Coronary artery (tissue), 2 donors: ENCODE measurements at regions not wholly inside any gene's neighbourhood (a gene's known extent, or its start where the extent isn't known, plus 50 kb on each side); places are given as distances from the start of the nearest gene placed in this dataset.
A peak's percentile ranks its signal among the peaks of the same experiment; 100 is the strongest.

Experiments
- DNase-seq: peaks from one replicate; pipeline ENCODE4 v3.0.0-alpha.2; 2017; ENCODE audit warnings: low spot score
- H3K27ac ChIP-seq, 2 donors: fragments of 200-600 bp; sonication (generic); one replicate each; pipeline ENCODE4 v1.5.1; 2016 to 2019
- H3K4me3 ChIP-seq: fragments of 200-600 bp; sonication (generic); 2 replicates; pipeline ENCODE4 v1.5.1; 2016; ENCODE audit warnings: mild to moderate bottlenecking, moderate library complexity
- CTCF ChIP-seq: fragments of 200-600 bp; sonication (generic); IDR thresholded peaks from one replicate; pipeline ENCODE4 v1.5.1; 2019; ENCODE audit warnings: antibody characterized with exemption

GRCh38 chr20:58023346-58023745 lies 205.1 kb downstream of the ANKRD60 start:
- TF ChIP-seq CTCF = no peak
- DNase-seq = peak; percentile 54
- Histone ChIP-seq H3K27ac (no peak overlapping the region), H3K4me3 (no peak overlapping the region)

GRCh38 chr20:58022711-58023110 lies 205.7 kb downstream of the ANKRD60 start:
- no peak for DNase-seq
- Histone ChIP-seq H3K27ac (no peak overlapping the region), H3K4me3 (no peak overlapping the region)
- no peak for TF ChIP-seq CTCF

GRCh38 chr20:58021481-58021880 lies 207.0 kb downstream of the ANKRD60 start:
- Histone ChIP-seq H3K4me3 (no peak overlapping the region), H3K27ac (peak overlapping the region in 1 of 2 donors; percentile 41)
- no peak for TF ChIP-seq CTCF
- peak; percentile 72 for DNase-seq

- no peak for TF ChIP-seq CTCF
- Histone ChIP-seq H3K4me3 (no peak overlapping the region), H3K27ac (peak overlapping the region in 1 of 2 donors; percentile 41)
- peak; percentile 64 for DNase-seq
Observed at GRCh38 chr20:58020656-58021454, 207.6 kb downstream of the ANKRD60 start.

- Histone ChIP-seq H3K27ac (peak overlapping the region in 1 of 2 donors; percentile 65), H3K4me3 (no peak overlapping the region)
- peak; percentile 59 for DNase-seq
- TF ChIP-seq CTCF = no peak
Observed at GRCh38 chr20:58019850-58020625, 208.4 kb downstream of the ANKRD60 start.

GRCh38 chr20:58019027-58019849 lies 209.2 kb downstream of the ANKRD60 start:
- peak; percentile 73 for DNase-seq
- no peak for TF ChIP-seq CTCF
- no peak overlapping the region for H3K4me3 ChIP-seq
- peak overlapping the region in 1 of 2 donors; percentile 65 for H3K27ac ChIP-seq
